ENCODE measurements at regions not wholly inside any gene's neighbourhood (a gene's known extent, or its start where the extent isn't known, plus 50 kb on each side); places are given as distances from the start of the nearest gene placed in this dataset.

DNA sequence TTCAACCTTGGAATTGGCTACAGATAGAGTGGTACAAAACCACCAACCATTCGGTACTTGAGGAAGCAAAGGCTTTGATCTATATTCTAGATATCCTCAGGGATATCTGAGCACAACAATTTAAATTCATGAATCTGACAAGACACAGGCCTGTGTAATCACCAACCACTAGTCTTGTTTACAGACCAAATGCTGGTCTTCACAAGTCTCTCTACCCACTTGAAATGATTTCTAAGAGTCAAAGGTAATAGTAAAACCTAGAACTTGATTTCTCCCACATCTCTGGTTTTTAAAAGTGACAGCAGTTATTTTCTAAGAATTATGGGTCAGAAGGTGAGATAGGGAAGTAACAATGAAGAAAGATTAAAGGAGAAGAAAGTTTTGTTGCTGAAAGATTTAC is 613.7 kb upstream of the ACVR2A start:
- DNase-seq (ENCODE audit: low read depth in 2 of 2, low spot score in 1 of 2), result no peak

DNA sequence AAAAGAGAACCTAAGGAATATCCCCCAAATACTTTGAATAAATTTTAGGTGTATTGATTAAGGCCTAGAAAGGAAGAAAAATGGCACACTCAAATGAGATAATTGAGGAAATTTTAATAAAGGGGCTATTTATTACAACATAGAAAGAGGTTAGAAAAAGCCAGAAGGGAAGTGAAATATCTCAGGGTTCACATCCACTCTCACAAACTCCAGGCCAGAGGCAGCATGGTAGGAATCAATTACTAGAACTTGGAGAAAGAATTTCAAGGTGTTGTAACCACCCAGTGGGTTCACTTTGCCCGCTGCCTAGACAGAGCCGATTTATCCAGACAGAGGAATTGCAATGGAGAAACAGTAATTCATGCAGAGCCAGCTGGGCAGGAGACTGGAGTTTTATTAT is 617.5 kb upstream of the ACVR2A start:
- DNase-seq (ENCODE audit: low read depth in 2 of 2, low spot score in 1 of 2), result no peak

DNA sequence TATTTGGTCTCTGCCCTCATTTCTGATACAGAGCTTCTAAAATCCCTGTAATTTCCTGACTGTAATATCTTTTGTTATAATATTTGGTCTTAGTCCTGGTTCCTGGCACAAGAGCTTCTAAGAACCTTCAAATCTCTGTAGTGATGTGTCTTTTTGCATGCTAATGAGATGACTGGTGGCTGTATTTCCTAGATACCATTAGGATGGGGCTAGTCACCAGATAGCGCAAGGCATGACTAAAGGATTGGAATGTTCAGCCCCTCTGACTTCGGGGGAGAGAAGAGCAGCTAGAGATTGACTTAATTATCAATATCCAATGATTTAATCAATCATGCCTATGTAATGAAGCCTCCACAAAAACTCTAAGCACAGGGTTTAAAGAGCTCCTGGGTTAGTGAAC is 620.8 kb upstream of the ACVR2A start:
- no peak for DNase-seq (ENCODE audit: low read depth in 2 of 2, low spot score in 1 of 2)

DNA sequence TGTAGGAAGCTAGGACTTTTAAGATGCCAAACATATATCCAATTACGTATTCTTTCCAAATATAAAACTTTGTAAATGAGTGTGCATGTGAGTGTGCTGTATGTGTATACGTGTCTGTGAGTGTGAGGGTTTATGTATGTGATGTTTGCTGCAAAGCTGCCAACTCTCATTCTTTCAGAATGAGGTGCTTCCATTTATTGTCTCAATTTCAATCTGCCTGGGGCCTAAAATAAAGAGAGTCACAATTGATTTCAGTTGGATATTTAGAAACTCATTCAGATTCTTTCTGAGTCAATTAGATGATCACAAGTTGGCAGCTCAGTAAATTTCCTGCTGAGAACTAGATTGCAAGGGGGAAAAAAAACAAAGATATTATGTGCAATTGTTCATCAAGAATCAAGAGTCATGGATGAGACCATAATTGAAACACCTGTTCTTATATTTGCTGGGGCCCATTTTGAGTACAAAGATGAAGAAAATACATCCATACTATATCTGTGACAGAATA is 621.2 kb upstream of the ACVR2A start:
- DNase-seq (ENCODE audit: low read depth in 2 of 2, low spot score in 1 of 2), result no peak

- no peak for DNase-seq (ENCODE audit: low read depth in 2 of 2, low spot score in 1 of 2)
These were observed 621.7 kb upstream of the ACVR2A start for GRCh38 chr2:147223119-147223518.

DNA sequence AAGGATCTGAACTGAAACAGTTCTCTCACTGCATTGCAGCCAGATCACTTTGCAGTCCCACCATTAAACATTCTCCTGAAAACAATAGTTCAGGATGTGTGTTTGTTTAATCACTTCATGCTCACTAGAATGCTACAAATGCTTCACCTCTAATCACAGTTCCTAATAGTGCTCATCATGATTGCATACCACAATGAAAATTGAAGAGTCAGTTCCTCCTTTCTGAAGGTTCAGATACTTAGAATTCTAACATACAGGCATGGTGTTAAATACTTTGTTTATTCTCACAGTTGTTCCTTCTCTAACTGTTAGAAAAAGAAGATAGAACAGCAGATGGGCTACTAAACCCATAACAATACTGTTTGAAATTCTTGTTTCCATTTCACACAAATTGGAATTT is 622.3 kb upstream of the ACVR2A start:
- no peak for DNase-seq (ENCODE audit: low read depth in 2 of 2, low spot score in 1 of 2)

- no peak for DNase-seq (ENCODE audit: low read depth in 2 of 2, low spot score in 1 of 2)
These were observed 629.9 kb upstream of the ACVR2A start for GRCh38 chr2:147214914-147215313.

DNA sequence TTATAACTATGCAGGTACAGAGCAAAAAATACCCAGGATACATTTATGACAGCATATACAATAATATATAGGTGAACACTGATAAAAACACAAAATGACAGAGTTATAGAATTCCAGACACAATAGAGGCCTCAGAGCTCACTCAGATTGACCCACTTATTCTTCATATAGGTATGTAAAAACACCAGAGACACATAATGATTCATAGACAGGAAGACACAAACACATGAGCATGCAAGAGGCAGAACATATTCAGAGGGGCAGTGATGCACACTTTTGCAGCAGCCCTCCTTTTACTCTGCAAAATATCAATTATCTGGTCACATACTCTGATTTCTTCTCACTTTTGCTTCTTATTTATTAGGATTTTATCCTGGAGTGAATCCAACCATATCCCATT is 633.3 kb upstream of the ACVR2A start:
- no peak for DNase-seq (ENCODE audit: low read depth in 2 of 2, low spot score in 1 of 2)

GRCh38 chr2:147204102-147204501 is 640.7 kb upstream of the ACVR2A start:
- no peak for DNase-seq (ENCODE audit: low read depth in 2 of 2, low spot score in 1 of 2)

GRCh38 chr2:147198651-147199171 is 646.1 kb upstream of the ACVR2A start:
- no peak for DNase-seq (ENCODE audit: low read depth in 2 of 2, low spot score in 1 of 2)

GRCh38 chr2:147197754-147198483 is 646.9 kb upstream of the ACVR2A start:
- DNase-seq (ENCODE audit: low read depth in 2 of 2, low spot score in 1 of 2), result no peak

DNA sequence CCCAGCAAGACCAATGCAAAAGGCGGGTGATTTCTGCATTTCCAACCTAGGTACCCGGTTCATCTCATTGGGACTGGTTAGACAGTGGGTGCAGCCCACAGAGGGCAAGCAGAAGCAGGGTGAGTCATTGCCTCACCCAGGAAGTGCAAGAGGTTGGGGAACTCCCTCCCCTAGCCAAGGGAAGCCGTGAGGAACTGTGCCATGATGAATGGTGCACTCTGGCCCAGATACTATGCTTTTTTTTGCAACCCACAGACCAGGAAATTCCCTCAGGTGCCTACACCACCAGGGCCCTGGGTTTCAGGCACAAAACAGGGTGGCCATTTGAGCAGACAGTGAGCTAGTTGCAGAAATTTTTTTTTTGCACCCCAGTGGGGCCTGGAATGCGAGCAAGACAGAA is 662.6 kb upstream of the ACVR2A start:
- DNase-seq (ENCODE audit: low read depth in 2 of 2, low spot score in 1 of 2), result peak in 1 of 2 donors; percentile 24

DNA sequence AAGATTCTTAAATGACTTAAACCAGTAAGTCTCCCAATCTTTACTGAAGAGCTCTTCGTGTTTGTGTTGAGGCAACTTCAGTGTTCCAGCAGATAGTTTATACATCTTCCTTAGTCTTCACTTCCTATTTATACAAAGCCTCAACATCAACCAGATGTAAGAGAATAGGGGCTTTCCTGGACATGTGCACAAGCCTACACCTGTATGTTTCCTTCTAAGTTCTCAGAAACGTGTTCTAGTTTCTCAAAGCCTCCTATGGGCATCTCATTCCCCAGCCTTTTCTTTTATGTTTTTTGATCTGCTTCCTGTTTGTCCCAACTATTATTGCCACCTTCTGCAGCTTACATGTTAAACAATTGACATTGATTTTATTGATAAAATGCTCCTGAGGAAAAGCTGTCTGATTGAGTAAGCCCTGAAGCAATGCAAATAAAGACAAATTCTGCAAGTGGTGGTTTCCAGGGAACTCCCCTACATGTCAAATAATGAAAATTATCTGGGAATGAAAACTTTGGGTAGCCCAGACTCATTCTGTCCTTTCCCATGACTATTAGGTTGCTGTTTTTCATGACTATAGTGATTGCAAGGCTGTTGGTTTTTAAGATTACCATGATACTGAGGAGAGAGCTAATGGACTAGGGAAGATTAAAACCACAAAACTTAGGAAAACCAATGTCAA is 663.3 kb upstream of the ACVR2A start:
- no peak for DNase-seq (ENCODE audit: low read depth in 2 of 2, low spot score in 1 of 2)

- no peak for DNase-seq (ENCODE audit: low read depth in 2 of 2, low spot score in 1 of 2)
These were observed 667.6 kb upstream of the ACVR2A start for GRCh38 chr2:147177071-147177857.

DNA sequence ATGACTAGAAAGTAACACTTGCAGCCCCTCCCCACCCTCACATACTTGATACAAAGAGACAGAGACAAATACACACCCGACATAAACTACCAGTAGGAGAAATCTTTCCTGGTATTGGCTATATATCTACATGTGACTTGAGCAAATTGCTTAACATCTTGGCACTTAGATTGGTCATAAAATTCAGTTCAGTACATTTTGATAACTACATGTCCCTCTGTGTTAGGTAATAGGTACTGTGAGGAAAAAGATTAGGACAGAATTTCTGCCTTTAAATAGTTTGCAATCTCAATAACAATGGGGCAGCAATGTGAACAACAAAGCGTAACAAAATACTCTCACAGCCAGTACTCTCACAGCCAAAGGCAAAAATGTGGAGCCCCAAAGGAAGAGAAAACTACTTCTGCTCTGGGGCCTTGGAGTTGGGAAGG is 670.0 kb upstream of the ACVR2A start:
- no peak for DNase-seq (ENCODE audit: low read depth in 2 of 2, low spot score in 1 of 2)

DNA sequence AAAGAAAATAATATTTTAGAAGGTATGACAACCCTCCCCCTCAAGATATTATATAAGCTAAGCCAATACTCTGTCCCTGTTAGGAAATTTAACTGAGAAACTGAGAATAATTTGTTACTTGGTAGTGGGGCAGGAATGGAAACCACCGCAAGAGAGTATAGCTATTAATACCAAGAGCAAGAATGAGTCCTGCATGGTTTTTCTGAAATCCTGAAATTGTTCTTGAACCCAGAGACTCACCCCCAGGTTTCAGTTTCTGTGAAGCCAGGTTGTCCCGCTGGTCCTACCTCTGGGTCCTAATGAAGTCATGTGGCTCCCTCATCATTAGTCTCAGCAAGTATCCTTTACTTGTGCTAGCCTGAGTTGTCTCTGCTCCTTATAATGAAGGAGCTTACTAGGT is 671.0 kb upstream of the ACVR2A start:
- no peak for DNase-seq (ENCODE audit: low read depth in 2 of 2, low spot score in 1 of 2)

GRCh38 chr2:147173189-147173581 is 671.6 kb upstream of the ACVR2A start:
- no peak for DNase-seq (ENCODE audit: low read depth in 2 of 2, low spot score in 1 of 2)

DNA sequence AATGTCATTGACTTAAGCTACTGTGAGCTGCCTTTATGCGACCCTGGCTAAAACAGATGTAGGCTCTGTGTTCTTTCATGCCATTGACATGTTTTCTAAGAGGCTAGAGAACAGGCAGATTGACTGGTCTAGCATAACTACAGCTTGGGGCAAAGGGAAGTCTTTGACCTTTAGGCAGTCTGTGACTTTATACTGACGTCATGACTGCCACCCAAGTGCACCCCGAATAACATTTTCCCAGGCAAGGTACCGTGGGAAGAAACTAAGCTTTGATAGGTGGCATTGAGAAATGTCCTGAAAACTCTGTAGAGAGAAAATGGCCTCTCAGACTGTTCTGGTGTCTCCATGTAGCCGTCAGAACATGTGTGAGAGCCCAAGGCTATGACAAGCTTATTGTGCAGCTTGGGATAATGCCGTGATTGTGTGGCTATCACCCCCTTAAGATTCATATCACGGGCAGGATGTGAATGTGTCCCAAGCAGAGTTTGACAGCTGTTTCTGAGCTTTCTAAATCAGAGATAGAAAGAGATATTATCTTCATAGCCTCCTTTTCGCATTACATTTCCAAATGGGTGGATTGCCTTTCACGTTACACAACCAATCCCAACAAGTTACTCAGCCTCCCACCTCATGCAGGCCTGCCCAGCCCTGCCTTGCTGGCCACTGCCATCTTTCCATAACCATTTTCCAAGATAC is 672.2 kb upstream of the ACVR2A start:
- DNase-seq (ENCODE audit: low read depth in 2 of 2, low spot score in 1 of 2), result no peak

- DNase-seq (ENCODE audit: low read depth in 2 of 2, low spot score in 1 of 2), result no peak
These were observed 672.9 kb upstream of the ACVR2A start for GRCh38 chr2:147171941-147172340.

DNA sequence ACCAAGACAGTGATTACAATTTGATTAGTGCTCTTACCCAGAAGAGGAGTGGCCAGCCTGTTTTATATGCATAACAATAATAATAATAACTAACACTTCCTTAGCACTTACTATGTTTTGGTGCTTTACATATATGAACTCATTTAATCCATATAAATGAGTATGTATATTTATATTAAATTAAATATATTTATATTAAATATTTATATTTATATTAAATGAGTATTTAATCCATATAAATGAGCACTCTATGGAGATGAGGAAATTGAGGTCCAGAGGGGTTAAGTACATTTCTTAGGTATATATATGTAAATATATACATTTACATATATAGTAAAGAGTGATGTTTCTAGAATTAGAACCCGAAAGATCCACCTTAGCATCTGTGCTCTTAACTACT is 673.9 kb upstream of the ACVR2A start:
- no peak for DNase-seq (ENCODE audit: low read depth in 2 of 2, low spot score in 1 of 2)

All from stimulated activated CD8-positive, alpha-beta memory T cell treated with anti-CD3 and anti-CD28 coated beads, Interleukin-4, amount 100 ng/mL, for 1 hour (primary cell).